Kidney epithelial cell (primary cell): ENCODE measurements at regions not wholly inside any gene's neighbourhood (a gene's known extent, or its start where the extent isn't known, plus 50 kb on each side); places are given as distances from the start of the nearest gene placed in this dataset.

Experiments used
- DNase-seq: peaks from one replicate; pipeline ENCODE4 v3.0.0-alpha.2; 2010; ENCODE audit warnings: low read depth
- H3K27me3 ChIP-seq: 2 replicates; pipeline ENCODE4 v1.6.0; 2011; ENCODE audit warnings: low read length; ENCODE audit not compliant: control insufficient read depth, insufficient read depth
- H3K36me3 ChIP-seq: 2 replicates; pipeline ENCODE4 v1.5.1; 2011; ENCODE audit warnings: low read length; ENCODE audit not compliant: control insufficient read depth, insufficient read depth
- H3K4me3 ChIP-seq: 2 replicates; pipeline ENCODE4 v1.5.1; 2011; ENCODE audit warnings: low read depth, mild to moderate bottlenecking, control low read depth, low read length
- CTCF ChIP-seq: IDR thresholded peaks from 2 replicates; pipeline ENCODE4 v1.5.1; 2011; ENCODE audit warnings: mild to moderate bottlenecking, moderate library complexity, low read length, control low read depth, inconsistent platforms; ENCODE audit not compliant: insufficient read depth, poor library complexity, severe bottlenecking

- H3K4me3 ChIP-seq, result no peak overlapping the region
- no peaks in the 10 kb centered on the region for H3K27me3 ChIP-seq
- no peak for DNase-seq
- no peaks in the 10 kb centered on the region for H3K36me3 ChIP-seq
- no peak for TF ChIP-seq CTCF
Observed at GRCh38 chr6:98203170-98203806, 631.1 kb upstream of the POU3F2 start.

DNA sequence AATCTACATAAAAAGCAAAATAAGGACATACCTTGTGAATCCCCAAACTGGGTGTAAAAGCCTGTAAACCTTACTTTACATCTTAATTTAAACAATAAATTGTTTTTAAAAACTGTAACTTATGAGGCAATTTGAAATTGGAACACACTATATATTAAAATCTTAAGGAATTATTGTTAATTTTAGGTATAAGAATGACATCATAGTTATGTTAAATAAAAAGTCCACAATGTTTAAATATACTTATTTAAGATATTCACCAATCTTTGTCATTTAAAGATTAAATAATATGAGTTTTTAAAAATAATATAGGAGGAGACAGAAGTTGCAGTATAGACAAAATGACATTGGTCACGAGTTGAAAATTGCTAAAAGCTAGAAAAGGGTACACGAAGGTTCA is 621.9 kb upstream of the POU3F2 start:
- Histone ChIP-seq H3K4me3 (no peak overlapping the region), H3K36me3 (no peaks in the 10 kb centered on the region), H3K27me3 (no peaks in the 10 kb centered on the region)
- TF ChIP-seq CTCF, result no peak
- no peak for DNase-seq

DNA sequence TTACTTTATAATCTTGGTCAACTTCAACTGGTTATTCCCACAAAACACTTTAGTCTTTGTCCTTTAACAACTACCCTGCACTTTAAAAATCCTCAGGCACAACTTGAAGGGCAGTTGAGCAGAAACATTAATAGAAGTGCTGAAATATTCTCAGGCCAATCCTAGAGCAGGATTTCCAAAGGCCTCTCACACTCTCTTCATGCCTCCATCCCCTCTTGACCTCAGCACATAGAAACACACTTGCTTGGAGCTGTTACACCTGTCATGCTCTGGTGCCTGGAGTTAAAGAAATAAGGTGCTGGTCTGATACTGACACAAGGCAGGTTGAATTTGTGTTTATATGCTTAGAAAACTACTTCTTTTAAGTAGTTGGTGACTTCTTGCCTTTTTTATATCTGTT is 618.8 kb upstream of the POU3F2 start:
- no peaks in the 10 kb centered on the region for H3K27me3 ChIP-seq
- H3K4me3 ChIP-seq, result no peak overlapping the region
- no peaks in the 10 kb centered on the region for H3K36me3 ChIP-seq
- TF ChIP-seq CTCF, result no peak
- DNase-seq, result no peak

DNA sequence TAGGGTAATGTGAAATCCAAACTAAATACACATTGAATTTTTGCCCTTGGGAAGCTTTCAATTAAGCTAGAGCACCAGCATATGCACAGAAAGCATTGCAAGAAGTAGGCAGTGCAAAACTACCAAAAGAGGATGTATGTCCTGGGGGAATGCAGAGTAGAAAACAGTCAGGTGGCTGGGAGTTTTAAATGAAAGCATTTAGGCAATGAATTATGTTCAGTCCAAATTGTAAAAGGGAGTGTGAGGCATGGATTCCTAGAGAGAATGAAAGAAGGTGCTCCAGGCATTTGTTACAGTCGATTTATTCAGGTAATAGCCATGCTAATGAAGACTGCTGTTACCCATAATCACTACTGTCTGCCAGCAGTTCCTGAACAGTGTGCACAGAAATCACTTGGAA is 604.1 kb upstream of the POU3F2 start:
- no peak for DNase-seq

DNA sequence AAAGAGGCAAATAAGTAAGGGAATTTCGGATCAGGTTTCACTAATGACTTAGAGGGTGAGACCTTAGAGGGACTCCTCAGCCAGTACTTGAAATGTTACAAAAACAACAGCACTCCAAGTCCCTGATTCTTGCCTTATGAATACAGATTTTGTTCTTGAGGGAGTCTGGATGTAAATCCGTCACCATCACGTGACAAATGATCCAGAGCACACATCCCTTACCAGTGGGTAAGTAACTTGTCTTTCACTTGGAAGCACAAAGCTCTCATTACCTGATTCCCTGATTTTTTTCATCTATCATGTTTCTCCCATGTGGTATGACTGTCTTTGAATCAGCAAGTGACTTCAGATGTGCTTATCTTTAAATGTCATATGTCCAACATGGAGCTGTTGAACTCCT is 595.3 kb upstream of the POU3F2 start:
- Histone ChIP-seq H3K27me3 (no peaks in the 10 kb centered on the region), H3K36me3 (no peaks in the 10 kb centered on the region), H3K4me3 (no peak overlapping the region)
- no peak for TF ChIP-seq CTCF
- DNase-seq, result no peak

More for the DNA sequence above, 604.1 kb upstream of the POU3F2 start:
- no peaks in the 10 kb centered on the region for H3K36me3 ChIP-seq
- TF ChIP-seq CTCF, result no peak
- no peaks in the 10 kb centered on the region for H3K27me3 ChIP-seq
- H3K4me3 ChIP-seq, result no peak overlapping the region

DNA sequence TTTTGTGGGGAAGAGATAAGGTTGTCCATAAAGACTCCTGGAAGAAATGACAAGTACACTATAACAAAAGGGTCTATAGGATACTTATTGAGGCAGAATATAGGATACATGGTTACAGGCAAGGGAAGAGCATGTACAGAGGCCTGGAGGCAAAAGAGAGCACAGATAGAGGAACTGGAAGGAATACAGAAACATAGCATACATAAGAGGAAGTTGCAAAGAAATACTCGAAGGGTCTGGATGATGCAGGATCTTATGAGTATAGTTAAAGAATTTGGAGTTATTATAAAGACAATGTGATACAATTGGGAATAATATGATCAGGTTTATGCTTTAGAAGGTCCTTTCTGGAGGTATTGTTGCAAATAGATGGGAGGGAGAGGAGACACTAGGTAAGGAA is 592.7 kb upstream of the POU3F2 start:
- TF ChIP-seq CTCF, result no peak
- Histone ChIP-seq H3K4me3 (no peak overlapping the region), H3K36me3 (no peaks in the 10 kb centered on the region), H3K27me3 (no peaks in the 10 kb centered on the region)
- no peak for DNase-seq
